ENCODE measurements at regions not wholly inside any gene's neighbourhood (a gene's known extent, or its start where the extent isn't known, plus 50 kb on each side); places are given as distances from the start of the nearest gene placed in this dataset.

DNA sequence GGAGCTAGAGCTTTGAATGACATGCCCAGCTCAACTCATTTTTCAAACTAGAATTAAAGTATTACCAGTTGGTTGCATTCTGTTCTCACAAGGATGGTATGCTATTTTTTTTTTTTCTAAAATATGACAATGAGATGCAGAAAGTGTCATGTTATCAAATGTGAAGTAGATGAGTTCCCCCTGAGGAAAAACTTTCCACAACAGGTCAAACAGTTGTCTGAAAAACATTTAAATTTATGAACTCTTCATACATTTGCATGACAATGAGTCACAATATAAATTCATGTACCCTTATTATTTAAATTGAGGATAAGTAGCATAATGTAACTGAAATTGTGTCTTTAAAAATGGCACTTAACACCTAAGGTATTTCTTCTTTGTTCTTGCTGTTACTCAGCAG lies 1720.5 kb upstream of the NUDT12 start:
- H3K4me3 ChIP-seq (ENCODE audit: low read depth, low read length), result no peak overlapping the region
- DNase-seq (ENCODE audit: low read depth), result no peak
- TF ChIP-seq, protein P1, sequence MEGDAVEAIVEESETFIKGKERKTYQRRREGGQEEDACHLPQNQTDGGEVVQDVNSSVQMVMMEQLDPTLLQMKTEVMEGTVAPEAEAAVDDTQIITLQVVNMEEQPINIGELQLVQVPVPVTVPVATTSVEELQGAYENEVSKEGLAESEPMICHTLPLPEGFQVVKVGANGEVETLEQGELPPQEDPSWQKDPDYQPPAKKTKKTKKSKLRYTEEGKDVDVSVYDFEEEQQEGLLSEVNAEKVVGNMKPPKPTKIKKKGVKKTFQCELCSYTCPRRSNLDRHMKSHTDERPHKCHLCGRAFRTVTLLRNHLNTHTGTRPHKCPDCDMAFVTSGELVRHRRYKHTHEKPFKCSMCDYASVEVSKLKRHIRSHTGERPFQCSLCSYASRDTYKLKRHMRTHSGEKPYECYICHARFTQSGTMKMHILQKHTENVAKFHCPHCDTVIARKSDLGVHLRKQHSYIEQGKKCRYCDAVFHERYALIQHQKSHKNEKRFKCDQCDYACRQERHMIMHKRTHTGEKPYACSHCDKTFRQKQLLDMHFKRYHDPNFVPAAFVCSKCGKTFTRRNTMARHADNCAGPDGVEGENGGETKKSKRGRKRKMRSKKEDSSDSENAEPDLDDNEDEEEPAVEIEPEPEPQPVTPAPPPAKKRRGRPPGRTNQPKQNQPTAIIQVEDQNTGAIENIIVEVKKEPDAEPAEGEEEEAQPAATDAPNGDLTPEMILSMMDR (IDR thresholded peaks at IDR 0.05; ENCODE audit: low read depth, low read length, missing control alignments), result no peak
- in situ Hi-C loops (cut with HindIII; ENCODE audit: low sequenced_read_pairs), result no loop called here

DNA sequence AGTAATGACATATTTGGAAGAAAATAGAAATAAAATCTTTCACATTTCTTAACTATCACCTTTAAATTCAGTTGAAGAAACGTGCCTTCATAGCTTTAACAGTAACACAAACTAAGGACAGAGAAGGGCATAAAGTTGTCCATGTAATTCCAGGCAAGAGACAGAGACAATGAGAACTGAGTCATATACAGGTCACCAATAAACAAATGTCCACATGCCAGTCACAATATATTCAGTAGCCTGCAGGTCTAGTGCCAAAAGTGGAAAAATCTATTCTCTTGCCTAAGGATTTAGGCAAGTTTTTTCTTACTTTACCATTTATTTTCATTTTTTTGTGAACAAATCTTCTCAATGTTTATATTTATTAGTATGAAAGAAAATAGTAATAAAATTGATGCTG lies 1711.5 kb upstream of the NUDT12 start:
- no peak overlapping the region for H3K4me3 ChIP-seq (ENCODE audit: low read depth, low read length)
- no peak for DNase-seq (ENCODE audit: low read depth)
- in situ Hi-C loops (cut with HindIII; ENCODE audit: low sequenced_read_pairs), result no loop called here
- TF ChIP-seq, protein P1 (IDR thresholded peaks at IDR 0.05; ENCODE audit: low read depth, low read length, missing control alignments), result no peak

DNA sequence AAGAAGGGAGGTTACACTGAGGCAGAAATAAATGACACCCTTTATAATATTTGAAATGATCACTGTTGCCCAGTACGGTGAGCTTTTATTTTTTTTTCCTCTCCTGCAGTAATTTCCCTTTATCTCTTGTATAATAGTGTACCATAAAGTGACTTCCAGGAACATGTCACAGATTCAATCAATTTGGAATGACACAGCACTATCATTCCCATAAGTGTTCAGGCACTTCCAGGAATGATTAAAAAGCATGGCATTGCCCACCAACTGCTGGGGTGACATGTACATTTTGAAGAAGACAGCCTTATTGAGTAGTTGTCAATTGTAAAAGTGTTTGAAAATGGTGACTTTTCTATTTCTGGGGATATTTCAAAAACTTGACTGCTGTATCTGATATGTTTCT lies 1700.9 kb upstream of the NUDT12 start:
- DNase-seq (ENCODE audit: low read depth), result no peak
- TF ChIP-seq, protein P1 (IDR thresholded peaks at IDR 0.05; ENCODE audit: low read depth, low read length, missing control alignments), result no peak
- in situ Hi-C loops (cut with HindIII; ENCODE audit: low sequenced_read_pairs), result no loop called here
- no peak overlapping the region for H3K4me3 ChIP-seq (ENCODE audit: low read depth, low read length)

DNA sequence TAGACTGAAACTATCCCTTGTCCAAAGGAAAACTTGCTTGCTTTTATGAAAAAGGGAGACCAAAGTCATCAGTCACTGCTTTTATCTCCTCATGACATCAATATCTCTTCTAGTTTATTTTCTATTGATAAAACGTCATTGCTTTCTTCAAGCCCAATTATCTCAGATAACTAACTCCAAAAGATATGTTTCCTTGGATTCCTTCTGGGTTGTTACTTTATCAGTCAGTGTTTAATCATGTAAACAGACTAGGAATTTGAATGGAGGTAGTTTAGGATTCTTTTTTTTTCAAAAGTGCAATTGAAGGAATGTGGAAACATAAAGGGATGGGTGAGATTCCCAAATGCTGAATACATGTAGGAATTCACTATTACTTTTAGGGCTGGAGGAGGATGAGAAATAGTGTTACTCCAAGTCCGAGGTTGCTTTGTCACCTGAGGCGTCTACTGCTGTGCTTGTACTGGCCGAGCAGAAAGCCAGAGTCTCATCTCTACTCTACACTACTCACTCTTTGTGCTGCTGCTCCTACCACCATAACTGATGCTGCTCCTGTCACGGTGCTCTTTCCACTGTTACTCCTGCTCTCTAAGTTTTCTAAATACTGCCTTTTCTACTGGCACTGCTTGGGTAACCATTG lies 1697.1 kb upstream of the NUDT12 start:
- no peak for DNase-seq (ENCODE audit: low read depth)
- in situ Hi-C loops (cut with HindIII; ENCODE audit: low sequenced_read_pairs), result no loop called here
- TF ChIP-seq, protein P1 (IDR thresholded peaks at IDR 0.05; ENCODE audit: low read depth, low read length, missing control alignments), result no peak
- no peak overlapping the region for H3K4me3 ChIP-seq (ENCODE audit: low read depth, low read length)

DNA sequence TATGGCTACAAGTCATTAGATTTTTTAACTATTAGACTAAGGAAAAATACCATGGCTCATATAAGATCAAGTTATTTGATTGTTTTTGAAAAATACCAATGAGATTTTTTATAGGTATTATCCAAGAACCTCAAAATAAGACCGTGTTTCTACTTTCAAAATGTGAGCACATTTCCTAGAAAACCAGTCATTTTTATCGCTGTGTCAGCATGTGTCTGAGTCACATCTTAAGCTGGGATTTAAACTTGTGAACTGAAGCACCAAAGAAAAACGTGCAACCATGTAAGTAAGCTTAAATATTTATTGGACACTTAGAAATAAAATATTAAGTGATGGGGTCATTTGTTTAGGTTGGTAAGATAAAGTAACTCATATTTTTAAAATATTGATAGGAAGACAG lies 1676.0 kb upstream of the NUDT12 start:
- in situ Hi-C loops (cut with HindIII; ENCODE audit: low sequenced_read_pairs), result no loop called here
- H3K4me3 ChIP-seq (ENCODE audit: low read depth, low read length), result no peak overlapping the region
- TF ChIP-seq, protein P1 (IDR thresholded peaks at IDR 0.05; ENCODE audit: low read depth, low read length, missing control alignments), result no peak
- no peak for DNase-seq (ENCODE audit: low read depth)

DNA sequence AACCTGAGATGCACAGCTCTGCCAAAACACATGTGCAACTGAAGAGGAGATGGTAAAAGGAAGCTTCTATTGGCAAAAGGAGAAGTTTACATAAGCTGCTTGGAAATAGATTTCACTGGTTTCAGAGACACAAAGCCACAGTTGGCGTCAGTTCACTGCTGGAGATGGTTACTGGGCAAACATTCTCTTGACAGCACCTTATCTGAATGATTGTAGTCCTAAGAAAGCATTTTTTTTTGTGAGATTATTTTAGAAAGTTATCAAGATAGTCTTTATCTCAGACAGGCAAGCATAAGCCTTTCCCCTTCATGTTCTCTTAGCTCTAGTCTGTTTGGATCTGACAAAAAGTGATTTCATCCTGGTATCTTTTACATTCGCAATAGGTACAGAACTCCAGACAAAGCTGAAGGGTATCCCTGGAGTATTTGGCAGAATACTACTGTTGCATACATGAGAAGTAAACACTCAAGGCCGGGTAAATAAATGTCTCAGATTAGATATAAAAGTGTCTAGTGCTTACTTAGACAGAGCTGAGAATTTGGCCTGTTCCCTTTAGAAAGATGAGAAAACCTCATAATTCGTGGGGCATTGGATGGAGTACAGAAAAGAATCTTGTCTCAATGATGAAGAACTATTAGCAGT lies 1668.0 kb upstream of the NUDT12 start:
- TF ChIP-seq, protein P1 (IDR thresholded peaks at IDR 0.05; ENCODE audit: low read depth, low read length, missing control alignments), result no peak
- in situ Hi-C loops (cut with HindIII; ENCODE audit: low sequenced_read_pairs), result no loop called here
- no peak overlapping the region for H3K4me3 ChIP-seq (ENCODE audit: low read depth, low read length)
- no peak for DNase-seq (ENCODE audit: low read depth)
